Loucy (cell line): ENCODE measurements at regions not wholly inside any gene's neighbourhood (a gene's known extent, or its start where the extent isn't known, plus 50 kb on each side); places are given as distances from the start of the nearest gene placed in this dataset.

ENCODE experiments used
- CTCF ChIP-seq: fragments of 200-600 bp; sonication (generic); conservative IDR thresholded peaks from 2 replicates; pipeline ENCODE4 v1.5.1; 2014; ENCODE audit warnings: mild to moderate bottlenecking, antibody characterized with exemption, low read length
- EZH2phosphoT487 ChIP-seq: fragments of 200-600 bp; IDR thresholded peaks from 2 replicates; pipeline ENCODE4 v1.6.1; 2018; ENCODE audit warnings: antibody characterized with exemption, mild to moderate bottlenecking, moderate library complexity, borderline replicate concordance

GRCh38 chr2:129117434-129117833, 798.8 kb upstream of the HS6ST1 start:
- no peak for TF ChIP-seq CTCF
- TF ChIP-seq EZH2phosphoT487, result no peak
